Chondrocyte (in vitro differentiated cells): ENCODE measurements at regions not wholly inside any gene's neighbourhood (a gene's known extent, or its start where the extent isn't known, plus 50 kb on each side); places are given as distances from the start of the nearest gene placed in this dataset.

Experiments used
- DNase-seq: peaks from one replicate; pipeline ENCODE4 v3.0.0; 2021; ENCODE audit warnings: mixed read lengths, low spot score
- H3K27ac Mint-ChIP-seq: one replicate; pipeline ENCODE4 v1.8.0; 2021; ENCODE audit warnings: mild to moderate bottlenecking, moderate library complexity, mixed read lengths; ENCODE audit not compliant: unreplicated experiment
- H3K27me3 Mint-ChIP-seq: 2 replicates; pipeline ENCODE4 v1.8.0; 2021; ENCODE audit warnings: low read depth, mixed read lengths
- H3K36me3 Mint-ChIP-seq: 2 replicates; pipeline ENCODE4 v1.8.0; 2021; ENCODE audit warnings: low read depth, mixed read lengths
- H3K4me1 Mint-ChIP-seq: 2 replicates; pipeline ENCODE4 v1.8.0; 2021; ENCODE audit warnings: low read depth, mild to moderate bottlenecking, mixed read lengths
- H3K4me3 Mint-ChIP-seq: one replicate; pipeline ENCODE4 v1.8.0; 2021; ENCODE audit warnings: mild to moderate bottlenecking, moderate library complexity, mixed read lengths; ENCODE audit not compliant: unreplicated experiment
- H3K9me3 Mint-ChIP-seq: 2 replicates; pipeline ENCODE4 v1.8.0; 2021; ENCODE audit warnings: low read depth, mixed read lengths
- TF ChIP-seq, protein P1 (sequence below): fragments of 200-600 bp; sonication (generic); IDR thresholded peaks from 2 replicates; pipeline ENCODE4 v1.5.0; 2021; ENCODE audit warnings: antibody characterized with exemption, mild to moderate bottlenecking, moderate library complexity

DNA sequence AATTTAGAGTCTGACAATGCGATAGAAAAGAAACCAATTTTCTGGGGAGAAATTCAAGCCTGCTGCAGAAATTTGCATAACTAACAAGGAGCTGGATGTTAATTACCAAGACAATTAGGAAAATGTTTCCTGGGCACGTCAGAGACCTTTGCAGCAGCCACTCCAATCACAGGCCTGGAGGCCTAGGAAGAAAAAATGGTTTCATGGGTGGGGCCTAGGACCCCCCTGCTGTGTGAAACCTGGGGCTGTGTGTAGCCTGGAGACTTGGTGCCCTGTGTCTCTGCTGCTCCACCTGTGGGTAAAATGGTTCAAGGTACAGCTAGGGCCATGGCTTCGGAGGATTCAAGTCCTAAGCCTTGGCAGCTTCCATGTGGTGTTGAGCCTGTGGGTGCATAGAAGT is 837.9 kb downstream of the OTOL1 start:
- H3K4me1 Mint-ChIP-seq, result peaks cover 19% of the 10 kb centered on the region
- peaks cover 7% of the 10 kb centered on the region for H3K9me3 Mint-ChIP-seq
- no peak for DNase-seq
- TF ChIP-seq, protein P1, sequence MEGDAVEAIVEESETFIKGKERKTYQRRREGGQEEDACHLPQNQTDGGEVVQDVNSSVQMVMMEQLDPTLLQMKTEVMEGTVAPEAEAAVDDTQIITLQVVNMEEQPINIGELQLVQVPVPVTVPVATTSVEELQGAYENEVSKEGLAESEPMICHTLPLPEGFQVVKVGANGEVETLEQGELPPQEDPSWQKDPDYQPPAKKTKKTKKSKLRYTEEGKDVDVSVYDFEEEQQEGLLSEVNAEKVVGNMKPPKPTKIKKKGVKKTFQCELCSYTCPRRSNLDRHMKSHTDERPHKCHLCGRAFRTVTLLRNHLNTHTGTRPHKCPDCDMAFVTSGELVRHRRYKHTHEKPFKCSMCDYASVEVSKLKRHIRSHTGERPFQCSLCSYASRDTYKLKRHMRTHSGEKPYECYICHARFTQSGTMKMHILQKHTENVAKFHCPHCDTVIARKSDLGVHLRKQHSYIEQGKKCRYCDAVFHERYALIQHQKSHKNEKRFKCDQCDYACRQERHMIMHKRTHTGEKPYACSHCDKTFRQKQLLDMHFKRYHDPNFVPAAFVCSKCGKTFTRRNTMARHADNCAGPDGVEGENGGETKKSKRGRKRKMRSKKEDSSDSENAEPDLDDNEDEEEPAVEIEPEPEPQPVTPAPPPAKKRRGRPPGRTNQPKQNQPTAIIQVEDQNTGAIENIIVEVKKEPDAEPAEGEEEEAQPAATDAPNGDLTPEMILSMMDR, result no peak
- H3K4me3 Mint-ChIP-seq, result no peak overlapping the region
- no peaks in the 10 kb centered on the region for H3K27me3 Mint-ChIP-seq
- no peaks in the 10 kb centered on the region for H3K36me3 Mint-ChIP-seq
- no peak overlapping the region for H3K27ac Mint-ChIP-seq

DNA sequence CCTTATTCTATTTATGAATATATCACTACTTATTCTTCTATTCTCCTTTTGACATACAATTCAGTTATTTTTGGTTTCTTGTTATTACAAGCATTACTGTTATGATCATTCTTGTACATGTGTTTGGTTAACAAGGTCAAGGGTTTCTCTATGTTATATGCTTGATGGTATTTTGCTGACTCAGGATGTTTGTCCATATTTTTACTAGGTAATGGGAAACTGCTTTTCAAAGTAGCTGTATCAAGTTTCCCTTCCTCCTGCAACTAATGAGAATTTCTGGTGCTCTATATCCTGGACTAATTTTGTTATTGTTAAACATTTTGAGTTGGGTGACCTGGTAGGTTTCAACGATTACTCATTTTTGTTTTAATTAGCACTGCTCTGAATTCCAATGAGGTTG is 841.0 kb downstream of the OTOL1 start:
- Mint-ChIP-seq H3K4me3 (no peak overlapping the region), H3K27ac (no peak overlapping the region), H3K4me1 (peaks cover 15% of the 10 kb centered on the region), H3K27me3 (no peaks in the 10 kb centered on the region), H3K36me3 (no peaks in the 10 kb centered on the region), H3K9me3 (peaks cover 7% of the 10 kb centered on the region)
- DNase-seq, result no peak
- TF ChIP-seq, protein P1, result no peak

DNA sequence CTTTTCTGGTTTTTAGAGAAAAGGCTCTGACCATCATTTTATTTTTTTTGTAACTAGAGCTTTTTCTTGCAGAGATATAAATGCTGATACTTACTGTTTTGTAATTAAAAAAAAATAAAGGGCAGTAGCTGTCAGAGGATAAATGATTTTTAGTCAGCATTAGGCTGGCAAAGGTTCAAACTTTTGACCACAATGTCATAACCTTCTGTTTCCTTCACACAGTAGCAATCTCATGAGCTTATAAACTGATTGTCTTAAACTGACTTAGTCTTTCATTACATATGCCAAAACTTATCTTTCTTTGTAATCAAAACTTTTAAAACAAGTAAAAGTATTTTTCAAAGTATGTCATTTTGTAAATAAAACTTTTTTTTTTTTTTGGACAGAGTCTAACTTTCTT is 841.9 kb downstream of the OTOL1 start:
- Mint-ChIP-seq H3K4me1 (peaks cover 15% of the 10 kb centered on the region), H3K27me3 (no peaks in the 10 kb centered on the region), H3K4me3 (no peak overlapping the region), H3K9me3 (peaks cover 7% of the 10 kb centered on the region), H3K27ac (no peak overlapping the region), H3K36me3 (no peaks in the 10 kb centered on the region)
- no peak for DNase-seq
- TF ChIP-seq, protein P1, result no peak

DNA sequence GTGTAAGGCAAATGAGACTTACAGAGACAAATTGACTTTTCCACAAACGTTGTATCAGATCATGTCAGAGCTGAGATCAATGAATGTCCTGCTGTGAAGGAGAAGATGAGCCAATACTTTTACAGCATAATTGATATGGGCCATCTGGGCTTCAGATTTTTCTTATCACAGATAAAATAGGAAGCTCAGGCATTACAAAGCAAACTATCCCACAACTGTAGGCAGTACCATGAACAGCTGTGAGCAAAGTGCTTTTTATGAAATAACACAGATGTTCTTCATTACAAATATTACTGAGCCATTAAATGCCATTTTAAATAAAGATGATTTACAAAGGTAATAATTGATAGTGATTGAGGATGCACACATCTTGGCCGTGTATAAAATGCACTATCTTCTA is 852.3 kb downstream of the OTOL1 start:
- DNase-seq, result no peak
- H3K4me3 Mint-ChIP-seq, result no peak overlapping the region
- no peaks in the 10 kb centered on the region for H3K9me3 Mint-ChIP-seq
- no peaks in the 10 kb centered on the region for H3K27me3 Mint-ChIP-seq
- H3K4me1 Mint-ChIP-seq, result peaks cover 6% of the 10 kb centered on the region
- TF ChIP-seq, protein P1, result no peak
- no peak overlapping the region for H3K27ac Mint-ChIP-seq
- no peaks in the 10 kb centered on the region for H3K36me3 Mint-ChIP-seq

DNA sequence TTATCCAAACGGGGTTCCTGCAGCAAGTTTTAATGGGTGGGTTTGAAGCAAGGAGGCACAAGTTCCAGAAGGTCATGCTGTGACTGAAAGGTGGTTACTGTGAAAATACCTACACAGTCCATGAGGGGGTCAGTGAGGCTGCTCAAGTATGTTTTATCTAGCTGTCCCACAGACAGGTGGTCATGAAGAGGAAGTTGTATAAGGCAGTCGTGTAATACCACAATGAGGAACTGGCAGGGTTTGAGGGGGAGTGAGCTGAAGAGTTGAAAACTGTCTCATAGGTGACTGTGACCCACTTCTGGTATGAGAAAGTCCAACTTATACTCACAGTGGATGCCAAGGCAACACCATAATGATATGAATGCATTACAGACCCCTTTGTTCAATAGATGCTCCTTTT is 856.8 kb downstream of the OTOL1 start:
- TF ChIP-seq, protein P1, result no peak
- no peak overlapping the region for H3K27ac Mint-ChIP-seq

More for the DNA sequence above, 856.8 kb downstream of the OTOL1 start:
- no peaks in the 10 kb centered on the region for H3K27me3 Mint-ChIP-seq
- H3K4me1 Mint-ChIP-seq, result peaks cover 17% of the 10 kb centered on the region
- H3K9me3 Mint-ChIP-seq, result no peaks in the 10 kb centered on the region
- DNase-seq, result no peak
- no peak overlapping the region for H3K4me3 Mint-ChIP-seq
- no peaks in the 10 kb centered on the region for H3K36me3 Mint-ChIP-seq
